Lower leg skin (tissue), 4 donors: ENCODE measurements at regions not wholly inside any gene's neighbourhood (a gene's known extent, or its start where the extent isn't known, plus 50 kb on each side); places are given as distances from the start of the nearest gene placed in this dataset.

Source experiments
- DNase-seq, 2 donors: peaks; one replicate each; pipeline ENCODE4 v3.0.0-alpha.2; 2019; ENCODE audit warnings: low spot score in 2 of 2
- H3K4me3 ChIP-seq: fragments of 200-600 bp; sonication (generic); 2 replicates; pipeline ENCODE4 v1.5.1; 2017; ENCODE audit warnings: mild to moderate bottlenecking, low read depth; ENCODE audit not compliant: poor library complexity, severe bottlenecking
- POLR2A ChIP-seq, 2 donors: fragments of 450-650 bp; IDR thresholded peaks; one replicate each; pipeline ENCODE4 v1.6.1; 2016 to 2017; ENCODE audit warnings: antibody characterized with exemption in 2 of 2, mild to moderate bottlenecking in 1 of 2, moderate library complexity in 1 of 2
- WGBS, 2 donors: methylation state at CpG; one replicate each; pipeline ENCODE4 v1.1.5; 2018; 5-methylcytosine and 5-hydroxymethylcytosine counted together
- intact Hi-C: fragments of 100-400 bp; cut with DNase I; formaldehyde crosslinking; loops from one replicate; pipeline ENCODE4 v1.15.0; 2023; ENCODE audit warnings: low total_unique reads
- TF ChIP-seq, protein P1 (sequence below), 3 donors: fragments of 450-650 bp; IDR thresholded peaks; one replicate each; pipeline ENCODE4 v1.5.1; 2016; ENCODE audit warnings: antibody characterized with exemption in 3 of 3, mild to moderate bottlenecking in 3 of 3, moderate library complexity in 2 of 3

DNA sequence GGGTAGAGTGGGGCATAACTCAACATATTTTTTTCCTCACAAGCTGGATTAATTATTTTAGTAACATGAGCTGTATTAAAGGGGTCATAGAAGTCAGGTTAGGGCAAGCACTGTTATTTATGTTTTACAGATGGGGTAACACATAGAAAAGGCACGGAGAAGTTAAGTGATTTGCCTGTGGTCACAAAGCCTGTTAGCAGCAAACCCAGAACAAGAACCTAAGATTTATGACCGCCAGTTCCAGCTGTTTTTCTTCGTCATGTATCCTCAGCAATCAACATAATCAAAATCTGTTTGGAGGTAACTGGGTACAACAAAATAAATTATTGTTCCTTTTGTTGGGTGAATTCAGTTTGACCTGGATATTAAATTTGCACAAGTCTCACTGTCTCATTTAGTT, 57.2 kb upstream of the BET1 start:
- DNase-seq, result no peak
- intact Hi-C loops, result no loop called here
- no peak overlapping the region for H3K4me3 ChIP-seq
- WGBS, 2 donors, result 55 to 61% methylated on average over 3 of the region's 3 CpGs
- TF ChIP-seq, protein P1, sequence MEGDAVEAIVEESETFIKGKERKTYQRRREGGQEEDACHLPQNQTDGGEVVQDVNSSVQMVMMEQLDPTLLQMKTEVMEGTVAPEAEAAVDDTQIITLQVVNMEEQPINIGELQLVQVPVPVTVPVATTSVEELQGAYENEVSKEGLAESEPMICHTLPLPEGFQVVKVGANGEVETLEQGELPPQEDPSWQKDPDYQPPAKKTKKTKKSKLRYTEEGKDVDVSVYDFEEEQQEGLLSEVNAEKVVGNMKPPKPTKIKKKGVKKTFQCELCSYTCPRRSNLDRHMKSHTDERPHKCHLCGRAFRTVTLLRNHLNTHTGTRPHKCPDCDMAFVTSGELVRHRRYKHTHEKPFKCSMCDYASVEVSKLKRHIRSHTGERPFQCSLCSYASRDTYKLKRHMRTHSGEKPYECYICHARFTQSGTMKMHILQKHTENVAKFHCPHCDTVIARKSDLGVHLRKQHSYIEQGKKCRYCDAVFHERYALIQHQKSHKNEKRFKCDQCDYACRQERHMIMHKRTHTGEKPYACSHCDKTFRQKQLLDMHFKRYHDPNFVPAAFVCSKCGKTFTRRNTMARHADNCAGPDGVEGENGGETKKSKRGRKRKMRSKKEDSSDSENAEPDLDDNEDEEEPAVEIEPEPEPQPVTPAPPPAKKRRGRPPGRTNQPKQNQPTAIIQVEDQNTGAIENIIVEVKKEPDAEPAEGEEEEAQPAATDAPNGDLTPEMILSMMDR (IDR thresholded peaks at IDR 0.05), result no peak
- no peak for TF ChIP-seq POLR2A (IDR thresholded peaks at IDR 0.05)

DNA sequence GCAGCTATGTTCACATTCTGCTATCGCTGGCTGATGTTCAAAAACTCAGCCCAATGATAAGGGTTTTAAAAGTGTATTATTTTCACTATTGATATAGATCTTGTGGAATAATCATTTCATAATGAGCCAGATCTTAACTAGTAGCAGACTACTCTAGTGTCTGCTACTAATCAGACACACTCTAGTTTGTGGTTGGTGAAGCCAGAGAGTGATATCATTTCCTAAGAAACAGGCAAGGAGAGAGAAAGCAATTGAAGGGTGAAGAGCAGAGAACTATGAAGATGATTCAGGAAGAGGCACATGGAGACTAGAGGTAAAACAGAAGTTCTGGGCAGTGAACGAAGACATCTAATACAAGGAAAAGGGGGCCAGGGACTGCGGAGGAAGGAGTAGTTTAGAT, 58.2 kb upstream of the BET1 start:
- DNase-seq, result no peak
- WGBS, 2 donors, result 66 to 70% methylated on average over 2 to 3 of the region's 3 CpGs
- no peak overlapping the region for H3K4me3 ChIP-seq
- TF ChIP-seq, protein P1 (IDR thresholded peaks at IDR 0.05), result no peak
- no peak for TF ChIP-seq POLR2A (IDR thresholded peaks at IDR 0.05)
- intact Hi-C loops, result no loop called here

DNA sequence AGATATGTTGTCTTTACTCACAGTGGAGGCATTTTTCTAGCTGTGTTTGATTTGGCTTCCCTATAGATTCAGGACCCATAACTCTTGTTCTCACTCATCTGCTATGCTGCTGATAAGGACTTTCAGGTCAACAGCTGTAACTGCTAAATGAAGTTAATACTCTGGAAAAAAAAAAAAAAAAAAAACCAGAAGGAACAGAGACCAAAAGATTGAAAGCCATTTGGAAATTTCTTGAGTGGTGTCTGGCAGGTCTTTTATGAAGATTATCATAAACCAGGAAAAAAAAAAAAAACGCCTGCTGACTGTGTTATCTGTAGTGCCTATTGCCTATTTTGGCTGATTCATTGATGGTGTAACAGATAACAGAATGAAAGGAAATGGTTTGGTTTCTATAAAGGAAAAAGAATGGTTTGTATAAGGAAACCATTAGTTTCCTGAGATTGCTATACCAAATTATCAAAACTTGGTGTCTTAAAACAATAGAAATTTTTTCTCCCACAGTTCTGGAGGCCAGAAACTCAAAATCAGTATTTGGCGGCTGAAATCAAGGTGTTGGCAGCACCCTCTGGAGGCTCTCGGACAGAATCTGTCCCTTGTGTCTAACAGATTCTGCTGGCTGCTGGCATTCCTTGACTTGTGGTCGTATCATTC, 60.5 kb upstream of the BET1 start:
- WGBS, 2 donors, result 45 to 50% methylated on average over 4 of the region's 4 CpGs
- TF ChIP-seq, protein P1 (IDR thresholded peaks at IDR 0.05), result no peak
- no peak for TF ChIP-seq POLR2A (IDR thresholded peaks at IDR 0.05)
- no peak overlapping the region for H3K4me3 ChIP-seq
- intact Hi-C loops, result no loop called here
- DNase-seq, result no peak

DNA sequence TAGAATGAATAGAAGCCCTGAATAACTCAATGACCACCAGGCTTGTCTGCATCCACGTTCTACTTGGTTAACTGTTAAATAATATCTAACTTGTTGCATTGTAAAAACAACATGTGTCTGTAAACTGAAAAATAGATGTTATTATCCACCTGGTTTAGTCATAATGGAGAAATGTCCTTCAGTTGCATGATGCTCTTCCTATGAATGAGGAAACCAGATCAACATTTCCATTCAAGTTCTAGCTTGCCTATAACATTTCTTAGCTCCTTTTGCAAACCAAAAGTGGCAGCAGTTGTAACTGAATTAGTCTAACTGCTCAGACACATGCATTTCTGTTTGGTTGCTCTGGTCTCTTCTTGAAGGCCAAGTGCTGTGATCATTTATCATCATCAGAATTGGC, 62.9 kb upstream of the BET1 start:
- intact Hi-C loops, result no loop called here
- no peak overlapping the region for H3K4me3 ChIP-seq
- TF ChIP-seq, protein P1 (IDR thresholded peaks at IDR 0.05), result no peak
- no peak for TF ChIP-seq POLR2A (IDR thresholded peaks at IDR 0.05)
- DNase-seq, result no peak
- WGBS, 2 donors, result 73 to 81% methylated on average over 1 of the region's 1 CpG

DNA sequence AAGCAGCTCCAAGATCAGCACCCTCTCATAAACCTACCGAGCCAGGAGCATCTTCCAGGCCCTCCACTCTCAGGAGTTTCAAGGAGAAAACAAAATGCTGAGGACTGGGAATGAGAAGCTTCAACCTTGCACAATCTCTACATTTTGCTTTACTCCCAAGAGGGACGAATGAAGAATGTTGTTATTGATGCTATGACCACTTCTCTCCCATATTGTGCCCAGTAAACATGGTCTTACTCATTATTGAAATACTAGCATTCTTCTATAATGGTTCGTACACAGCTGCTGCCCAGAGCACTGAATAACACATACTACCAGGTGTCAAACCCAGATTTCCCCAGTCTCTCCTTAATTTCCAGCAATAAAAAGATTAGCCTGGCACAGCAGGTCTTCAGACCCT, 63.4 kb upstream of the BET1 start:
- WGBS, 2 donors, result 80 to 85% methylated on average over 3 of the region's 3 CpGs
- intact Hi-C loops, result no loop called here
- no peak for TF ChIP-seq POLR2A (IDR thresholded peaks at IDR 0.05)
- TF ChIP-seq, protein P1 (IDR thresholded peaks at IDR 0.05), result no peak
- no peak overlapping the region for H3K4me3 ChIP-seq
- no peak for DNase-seq

DNA sequence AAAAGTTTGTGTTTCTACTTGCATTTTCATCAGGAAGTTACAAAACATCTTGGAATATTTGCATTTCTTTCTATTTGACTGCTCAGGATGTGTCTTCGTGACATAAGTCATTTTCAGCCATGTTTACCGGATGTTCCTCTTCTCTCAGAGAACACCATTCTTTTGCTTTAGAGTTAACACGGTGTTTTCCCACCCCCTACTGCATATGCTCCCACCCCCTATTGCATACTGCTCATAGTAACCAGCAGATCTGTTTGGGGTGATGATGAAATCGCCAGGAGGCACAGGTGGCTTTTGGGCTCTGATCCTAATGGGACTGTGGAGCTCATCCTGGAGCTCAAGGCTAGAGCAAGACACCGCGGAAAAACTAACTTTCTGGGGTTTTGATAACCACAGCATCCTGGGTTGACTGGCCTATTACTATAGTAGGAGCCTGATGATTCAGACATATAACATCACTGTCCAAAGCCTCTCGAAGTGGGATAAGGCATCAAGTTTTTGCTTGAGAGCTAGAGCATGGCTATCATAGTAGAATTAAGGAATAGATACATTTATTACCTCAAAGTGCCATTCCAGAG, 65.1 kb upstream of the BET1 start:
- no peak for DNase-seq
- intact Hi-C loops, result no loop called here

More for the DNA sequence above, 65.1 kb upstream of the BET1 start:
- TF ChIP-seq POLR2A (IDR thresholded peaks at IDR 0.05), result no peak
- TF ChIP-seq, protein P1 (IDR thresholded peaks at IDR 0.05), result no peak
- H3K4me3 ChIP-seq, result no peak overlapping the region
- 79 to 86% methylated on average over 7 of the region's 7 CpGs for WGBS, 2 donors
